Uterus (tissue), 2 donors: ENCODE measurements at regions not wholly inside any gene's neighbourhood (a gene's known extent, or its start where the extent isn't known, plus 50 kb on each side); places are given as distances from the start of the nearest gene placed in this dataset.

Source experiments
- CTCF ChIP-seq, 4 experiments: fragments of 200-600 bp in 2 of 4; fragments of 450-650 bp in 2 of 4; sonication (generic) in 2 of 4; IDR thresholded peaks; one replicate each; pipeline ENCODE4 v1.5.1; 2016 to 2019; ENCODE audit warnings: antibody characterized with exemption in 4 of 4, mild to moderate bottlenecking in 2 of 4, moderate library complexity in 1 of 4
- POLR2A ChIP-seq, 2 donors: fragments of 450-650 bp; IDR thresholded peaks; one replicate each; pipeline ENCODE4 v1.6.1; 2016; ENCODE audit warnings: antibody characterized with exemption in 2 of 2, mild to moderate bottlenecking in 1 of 2, moderate library complexity in 1 of 2

GRCh38 chr2:4981802-4982409 lies 710.3 kb upstream of the SOX11 start:
- TF ChIP-seq CTCF (IDR thresholded peaks at IDR 0.05) (no peak), POLR2A (IDR thresholded peaks at IDR 0.05) (no peak)
